ENCODE measurements at regions not wholly inside any gene's neighbourhood (a gene's known extent, or its start where the extent isn't known, plus 50 kb on each side); places are given as distances from the start of the nearest gene placed in this dataset.
"Not testable (repeated sequence)": the region's sequence is repeated elsewhere in the genome, so short reads cannot be mapped to it uniquely, and the experiment has no call there.

- no peak for DNase-seq
- in situ Hi-C loops (cut with HindIII; ENCODE audit: low pct_ligation_motif_present, low pct_unique_long_range_greater_than_20kb, low sequenced_read_pairs) = no loop called here
Measured at GRCh38 chr4:97238956-97239666, 904.2 kb downstream of the STPG2 start.

- in situ Hi-C loops (cut with HindIII; ENCODE audit: low pct_ligation_motif_present, low pct_unique_long_range_greater_than_20kb, low sequenced_read_pairs) = no loop called here
- DNase-seq = no peak
Measured at GRCh38 chr4:97239667-97239997, 903.6 kb downstream of the STPG2 start.

- in situ Hi-C loops (cut with HindIII; ENCODE audit: low pct_ligation_motif_present, low pct_unique_long_range_greater_than_20kb, low sequenced_read_pairs) = no loop called here
Measured at GRCh38 chr4:97252615-97253154, 890.6 kb downstream of the STPG2 start.

GRCh38 chr4:97262769-97263168 lies 880.5 kb downstream of the STPG2 start:
- in situ Hi-C loops (cut with HindIII; ENCODE audit: low pct_ligation_motif_present, low pct_unique_long_range_greater_than_20kb, low sequenced_read_pairs) = no loop called here
- no peak for DNase-seq

More at GRCh38 chr4:97252615-97253154, 890.6 kb downstream of the STPG2 start:
- DNase-seq = no peak

- no peak for DNase-seq
- in situ Hi-C loops (cut with HindIII; ENCODE audit: low pct_ligation_motif_present, low pct_unique_long_range_greater_than_20kb, low sequenced_read_pairs) = no loop called here
Measured at GRCh38 chr4:97270051-97270450, 873.2 kb downstream of the STPG2 start.

- DNase-seq = no peak
- in situ Hi-C loops (cut with HindIII; ENCODE audit: low pct_ligation_motif_present, low pct_unique_long_range_greater_than_20kb, low sequenced_read_pairs) = no loop called here
Measured at GRCh38 chr4:97279391-97279790, 863.9 kb downstream of the STPG2 start.

- DNase-seq = no peak
- in situ Hi-C loops (cut with HindIII; ENCODE audit: low pct_ligation_motif_present, low pct_unique_long_range_greater_than_20kb, low sequenced_read_pairs) = no loop called here
Measured at GRCh38 chr4:97300561-97300960, 842.7 kb downstream of the STPG2 start.

- no peak for DNase-seq
- in situ Hi-C loops (cut with HindIII; ENCODE audit: low pct_ligation_motif_present, low pct_unique_long_range_greater_than_20kb, low sequenced_read_pairs) = no loop called here
Measured at GRCh38 chr4:97305351-97305750, 837.9 kb downstream of the STPG2 start.

- in situ Hi-C loops (cut with HindIII; ENCODE audit: low pct_ligation_motif_present, low pct_unique_long_range_greater_than_20kb, low sequenced_read_pairs) = no loop called here
- no peak for DNase-seq
Measured at GRCh38 chr4:97309121-97309520, 834.2 kb downstream of the STPG2 start.

- no peak for DNase-seq
- in situ Hi-C loops (cut with HindIII; ENCODE audit: low pct_ligation_motif_present, low pct_unique_long_range_greater_than_20kb, low sequenced_read_pairs) = no loop called here
Measured at GRCh38 chr4:97317201-97317600, 826.1 kb downstream of the STPG2 start.

GRCh38 chr4:97317671-97318070 lies 825.6 kb downstream of the STPG2 start:
- DNase-seq = no peak
- in situ Hi-C loops (cut with HindIII; ENCODE audit: low pct_ligation_motif_present, low pct_unique_long_range_greater_than_20kb, low sequenced_read_pairs) = no loop called here

GRCh38 chr4:97325751-97326150 lies 817.5 kb downstream of the STPG2 start:
- in situ Hi-C loops (cut with HindIII; ENCODE audit: low pct_ligation_motif_present, low pct_unique_long_range_greater_than_20kb, low sequenced_read_pairs); DNase-seq: not testable (repeated sequence)

GRCh38 chr4:97330917-97331316 lies 812.4 kb downstream of the STPG2 start:
- no peak for DNase-seq
- in situ Hi-C loops (cut with HindIII; ENCODE audit: low pct_ligation_motif_present, low pct_unique_long_range_greater_than_20kb, low sequenced_read_pairs) = no loop called here

GRCh38 chr4:97334348-97334747 lies 808.9 kb downstream of the STPG2 start:
- in situ Hi-C loops (cut with HindIII; ENCODE audit: low pct_ligation_motif_present, low pct_unique_long_range_greater_than_20kb, low sequenced_read_pairs) = no loop called here
- no peak for DNase-seq

GRCh38 chr4:97349468-97350186 lies 793.6 kb downstream of the STPG2 start:
- no peak for DNase-seq
- in situ Hi-C loops (cut with HindIII; ENCODE audit: low pct_ligation_motif_present, low pct_unique_long_range_greater_than_20kb, low sequenced_read_pairs) = no loop called here

- in situ Hi-C loops (cut with HindIII; ENCODE audit: low pct_ligation_motif_present, low pct_unique_long_range_greater_than_20kb, low sequenced_read_pairs) = no loop called here
- DNase-seq = no peak
Measured at GRCh38 chr4:97353876-97354275, 789.4 kb downstream of the STPG2 start.

GRCh38 chr4:97359826-97360225 lies 783.5 kb downstream of the STPG2 start:
- in situ Hi-C loops (cut with HindIII; ENCODE audit: low pct_ligation_motif_present, low pct_unique_long_range_greater_than_20kb, low sequenced_read_pairs) = no loop called here
- DNase-seq = no peak

GRCh38 chr4:97360733-97361132 lies 782.5 kb downstream of the STPG2 start:
- in situ Hi-C loops (cut with HindIII; ENCODE audit: low pct_ligation_motif_present, low pct_unique_long_range_greater_than_20kb, low sequenced_read_pairs) = no loop called here
- DNase-seq = no peak

GRCh38 chr4:97367878-97368277 lies 775.4 kb downstream of the STPG2 start:
- peak; percentile 24 for DNase-seq
- in situ Hi-C loops (cut with HindIII; ENCODE audit: low pct_ligation_motif_present, low pct_unique_long_range_greater_than_20kb, low sequenced_read_pairs) = no loop called here

- no peak for DNase-seq
- in situ Hi-C loops (cut with HindIII; ENCODE audit: low pct_ligation_motif_present, low pct_unique_long_range_greater_than_20kb, low sequenced_read_pairs) = no loop called here
Measured at GRCh38 chr4:97370568-97370967, 772.7 kb downstream of the STPG2 start.
